Keratinocyte (primary cell): ENCODE measurements at regions not wholly inside any gene's neighbourhood (a gene's known extent, or its start where the extent isn't known, plus 50 kb on each side); places are given as distances from the start of the nearest gene placed in this dataset.

Experiments used
- EZH2 ChIP-seq: IDR thresholded peaks from one replicate; pipeline ENCODE4 v1.6.1; 2012; ENCODE audit warnings: inconsistent platforms, mild to moderate bottlenecking, low read length, moderate library complexity
- TF ChIP-seq, protein P1 (sequence below), 3 experiments: IDR thresholded peaks in 1 of 3; conservative IDR thresholded peaks in 1 of 3; optimal IDR thresholded peaks in 1 of 3; 2 replicates in 2 of 3; 3 replicates in 1 of 3; pipeline versions ENCODE3 to v1.5.1; 2011; ENCODE audit warnings: low read length in 3 of 3, mild to moderate bottlenecking in 3 of 3, moderate library complexity in 2 of 3, control low read depth in 1 of 3, inconsistent platforms in 1 of 3; ENCODE audit not compliant: insufficient read depth in 2 of 3; ENCODE audit errors: extremely low read depth in 1 of 3

GRCh38 chr5:82991059-82991458 is 86.1 kb downstream of the TMEM167A start:
- TF ChIP-seq, protein P1, sequence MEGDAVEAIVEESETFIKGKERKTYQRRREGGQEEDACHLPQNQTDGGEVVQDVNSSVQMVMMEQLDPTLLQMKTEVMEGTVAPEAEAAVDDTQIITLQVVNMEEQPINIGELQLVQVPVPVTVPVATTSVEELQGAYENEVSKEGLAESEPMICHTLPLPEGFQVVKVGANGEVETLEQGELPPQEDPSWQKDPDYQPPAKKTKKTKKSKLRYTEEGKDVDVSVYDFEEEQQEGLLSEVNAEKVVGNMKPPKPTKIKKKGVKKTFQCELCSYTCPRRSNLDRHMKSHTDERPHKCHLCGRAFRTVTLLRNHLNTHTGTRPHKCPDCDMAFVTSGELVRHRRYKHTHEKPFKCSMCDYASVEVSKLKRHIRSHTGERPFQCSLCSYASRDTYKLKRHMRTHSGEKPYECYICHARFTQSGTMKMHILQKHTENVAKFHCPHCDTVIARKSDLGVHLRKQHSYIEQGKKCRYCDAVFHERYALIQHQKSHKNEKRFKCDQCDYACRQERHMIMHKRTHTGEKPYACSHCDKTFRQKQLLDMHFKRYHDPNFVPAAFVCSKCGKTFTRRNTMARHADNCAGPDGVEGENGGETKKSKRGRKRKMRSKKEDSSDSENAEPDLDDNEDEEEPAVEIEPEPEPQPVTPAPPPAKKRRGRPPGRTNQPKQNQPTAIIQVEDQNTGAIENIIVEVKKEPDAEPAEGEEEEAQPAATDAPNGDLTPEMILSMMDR (optimal IDR thresholded peaks at IDR 0.05 in 1 of 3, IDR thresholded peaks at IDR 0.05 in 1 of 3, conservative IDR thresholded peaks at IDR 0.05 in 1 of 3; ENCODE audit: extremely low read depth in 1 of 3, insufficient read depth in 2 of 3, low read length in 3 of 3): no peak
- no peak for TF ChIP-seq EZH2
